Ishikawa (cell line): ENCODE measurements at regions not wholly inside any gene's neighbourhood (a gene's known extent, or its start where the extent isn't known, plus 50 kb on each side); places are given as distances from the start of the nearest gene placed in this dataset.

ENCODE experiments used
- CEBPB ChIP-seq: IDR thresholded peaks from 2 replicates; pipeline ENCODE4 v1.6.1; 2012
- CREB1 ChIP-seq: IDR thresholded peaks from 2 replicates; pipeline ENCODE4 v1.6.1; 2012; ENCODE audit warnings: low read depth
- EGR1 ChIP-seq: IDR thresholded peaks from 2 replicates; pipeline ENCODE4 v1.6.1; 2012
- EP300 ChIP-seq: IDR thresholded peaks from 2 replicates; pipeline ENCODE4 v1.6.1; 2012; ENCODE audit warnings: borderline replicate concordance
- FOXM1 ChIP-seq: IDR thresholded peaks from 2 replicates; pipeline ENCODE4 v1.6.1; 2012; ENCODE audit warnings: low read depth, borderline replicate concordance
- NFIC ChIP-seq: IDR thresholded peaks from 2 replicates; pipeline ENCODE4 v1.6.1; 2012
- RAD21 ChIP-seq: IDR thresholded peaks from 2 replicates; pipeline ENCODE4 v1.6.1; 2012; ENCODE audit warnings: low read depth
- TAF1 ChIP-seq: IDR thresholded peaks from 2 replicates; pipeline ENCODE4 v1.6.1; 2012; ENCODE audit warnings: low read depth, mild to moderate bottlenecking
- TCF12 ChIP-seq: IDR thresholded peaks from 2 replicates; pipeline ENCODE4 v1.6.1; 2012; ENCODE audit warnings: low read depth
- TEAD4 ChIP-seq: IDR thresholded peaks from 2 replicates; pipeline ENCODE4 v1.6.1; 2012
- YY1 ChIP-seq: IDR thresholded peaks from 2 replicates; pipeline ENCODE4 v1.6.1; 2012; ENCODE audit warnings: low read depth
- ZBTB7A ChIP-seq: IDR thresholded peaks from 2 replicates; pipeline ENCODE4 v1.6.1; 2012; ENCODE audit warnings: low read depth
- TF ChIP-seq, protein P1 (sequence below): IDR thresholded peaks from 2 replicates; pipeline ENCODE4 v1.6.1; 2012; ENCODE audit warnings: low read depth, mild to moderate bottlenecking
- TF ChIP-seq, protein P2 (sequence below): IDR thresholded peaks from 2 replicates; pipeline ENCODE4 v1.6.1; 2012
- TF ChIP-seq, protein P3 (sequence below): IDR thresholded peaks from 2 replicates; pipeline ENCODE4 v1.6.1; 2012

DNA sequence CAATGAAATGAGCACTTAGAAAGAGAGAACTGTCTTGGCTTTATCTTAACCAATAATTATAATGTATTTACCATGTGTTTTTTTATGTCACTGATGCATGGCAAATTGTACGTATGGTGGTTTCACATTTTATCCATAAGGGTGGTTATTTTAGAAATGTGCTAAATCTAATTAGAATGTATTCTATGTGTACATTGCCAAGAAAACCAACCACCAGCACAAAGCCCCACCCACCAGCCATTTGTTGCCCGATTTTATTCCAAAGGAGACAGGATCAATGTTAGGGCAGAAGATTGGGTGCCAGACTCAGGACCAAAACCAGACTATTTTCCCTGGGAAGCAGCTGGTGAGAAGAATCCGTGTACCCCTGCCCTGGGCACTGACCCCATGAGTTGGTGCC, 63.0 kb upstream of the SOX1 start:
- TF ChIP-seq, protein P1, sequence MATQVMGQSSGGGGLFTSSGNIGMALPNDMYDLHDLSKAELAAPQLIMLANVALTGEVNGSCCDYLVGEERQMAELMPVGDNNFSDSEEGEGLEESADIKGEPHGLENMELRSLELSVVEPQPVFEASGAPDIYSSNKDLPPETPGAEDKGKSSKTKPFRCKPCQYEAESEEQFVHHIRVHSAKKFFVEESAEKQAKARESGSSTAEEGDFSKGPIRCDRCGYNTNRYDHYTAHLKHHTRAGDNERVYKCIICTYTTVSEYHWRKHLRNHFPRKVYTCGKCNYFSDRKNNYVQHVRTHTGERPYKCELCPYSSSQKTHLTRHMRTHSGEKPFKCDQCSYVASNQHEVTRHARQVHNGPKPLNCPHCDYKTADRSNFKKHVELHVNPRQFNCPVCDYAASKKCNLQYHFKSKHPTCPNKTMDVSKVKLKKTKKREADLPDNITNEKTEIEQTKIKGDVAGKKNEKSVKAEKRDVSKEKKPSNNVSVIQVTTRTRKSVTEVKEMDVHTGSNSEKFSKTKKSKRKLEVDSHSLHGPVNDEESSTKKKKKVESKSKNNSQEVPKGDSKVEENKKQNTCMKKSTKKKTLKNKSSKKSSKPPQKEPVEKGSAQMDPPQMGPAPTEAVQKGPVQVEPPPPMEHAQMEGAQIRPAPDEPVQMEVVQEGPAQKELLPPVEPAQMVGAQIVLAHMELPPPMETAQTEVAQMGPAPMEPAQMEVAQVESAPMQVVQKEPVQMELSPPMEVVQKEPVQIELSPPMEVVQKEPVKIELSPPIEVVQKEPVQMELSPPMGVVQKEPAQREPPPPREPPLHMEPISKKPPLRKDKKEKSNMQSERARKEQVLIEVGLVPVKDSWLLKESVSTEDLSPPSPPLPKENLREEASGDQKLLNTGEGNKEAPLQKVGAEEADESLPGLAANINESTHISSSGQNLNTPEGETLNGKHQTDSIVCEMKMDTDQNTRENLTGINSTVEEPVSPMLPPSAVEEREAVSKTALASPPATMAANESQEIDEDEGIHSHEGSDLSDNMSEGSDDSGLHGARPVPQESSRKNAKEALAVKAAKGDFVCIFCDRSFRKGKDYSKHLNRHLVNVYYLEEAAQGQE: no peak
- TF ChIP-seq TAF1 (no peak), CEBPB (no peak), CREB1 (no peak), EP300 (no peak), RAD21 (no peak), FOXM1 (no peak)
- TF ChIP-seq, protein P2, sequence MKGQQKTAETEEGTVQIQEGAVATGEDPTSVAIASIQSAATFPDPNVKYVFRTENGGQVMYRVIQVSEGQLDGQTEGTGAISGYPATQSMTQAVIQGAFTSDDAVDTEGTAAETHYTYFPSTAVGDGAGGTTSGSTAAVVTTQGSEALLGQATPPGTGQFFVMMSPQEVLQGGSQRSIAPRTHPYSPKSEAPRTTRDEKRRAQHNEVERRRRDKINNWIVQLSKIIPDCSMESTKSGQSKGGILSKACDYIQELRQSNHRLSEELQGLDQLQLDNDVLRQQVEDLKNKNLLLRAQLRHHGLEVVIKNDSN: no peak

DNA sequence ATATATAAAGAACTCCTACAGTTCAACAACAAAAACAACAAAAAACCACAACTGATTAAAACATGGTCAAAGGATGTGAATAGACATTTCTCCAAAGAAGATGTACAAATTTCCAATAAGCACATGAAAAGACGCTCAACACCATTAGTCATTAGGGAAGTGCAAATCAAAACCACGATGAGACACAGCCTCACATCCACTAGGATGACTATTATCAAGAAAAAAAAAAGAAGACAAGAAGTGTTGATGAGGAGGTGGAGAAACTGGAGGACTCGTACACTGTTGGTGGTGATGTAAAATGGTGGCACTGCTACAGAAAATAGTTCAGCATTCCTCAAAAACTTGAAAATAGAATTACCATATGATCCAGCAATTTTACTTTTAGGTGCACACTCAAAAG, 61.0 kb upstream of the SOX1 start:
- TF ChIP-seq, protein P2: no peak
- TF ChIP-seq YY1 (no peak), EP300 (no peak), NFIC (no peak), FOXM1 (no peak)

DNA sequence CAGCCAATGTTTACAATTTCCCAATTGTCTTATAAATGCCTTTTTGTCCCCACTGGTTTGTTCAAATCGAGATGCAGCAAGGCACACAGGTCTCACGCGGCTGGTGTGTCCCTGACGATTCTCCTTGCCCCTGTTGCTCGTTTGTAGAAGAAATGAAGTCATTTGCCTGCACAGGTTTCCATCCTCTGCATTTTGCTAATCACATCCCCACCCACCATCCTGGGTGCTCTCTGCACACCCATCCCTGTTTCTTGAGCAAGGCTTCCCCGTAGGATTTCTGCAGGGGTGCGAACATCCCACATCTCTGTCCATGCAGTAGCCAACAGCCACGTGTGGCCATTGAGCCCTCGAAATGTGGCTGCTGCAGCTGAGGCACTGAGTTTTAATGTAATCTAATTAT, 59.8 kb upstream of the SOX1 start:
- TF ChIP-seq TEAD4 (no peak), TCF12 (no peak)

DNA sequence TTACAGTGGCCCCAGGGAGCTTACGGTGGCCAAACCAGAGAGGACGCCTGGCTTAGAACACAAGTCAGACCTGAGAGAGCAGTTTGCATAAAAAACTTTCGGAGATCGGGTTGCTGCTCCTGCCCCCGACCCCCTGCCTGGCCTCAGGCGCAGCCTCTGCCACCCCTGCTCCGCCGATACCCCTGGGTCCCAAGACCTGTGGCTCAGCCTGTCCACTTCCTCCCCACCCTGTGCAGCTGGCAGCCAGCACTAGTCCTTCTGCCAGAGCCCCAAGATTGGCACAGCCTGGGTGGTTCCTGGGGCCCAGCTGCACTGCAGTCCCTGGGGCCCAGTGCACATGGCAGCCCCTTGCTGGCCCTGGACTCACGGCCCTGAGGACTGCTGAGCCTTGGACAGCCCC, 56.2 kb upstream of the SOX1 start:
- no peak for TF ChIP-seq TAF1
- no peak for TF ChIP-seq FOXM1
- no peak for TF ChIP-seq YY1
- TF ChIP-seq EGR1: no peak
- TF ChIP-seq, protein P2: no peak
- TF ChIP-seq NFIC: no peak
- TF ChIP-seq, protein P3, sequence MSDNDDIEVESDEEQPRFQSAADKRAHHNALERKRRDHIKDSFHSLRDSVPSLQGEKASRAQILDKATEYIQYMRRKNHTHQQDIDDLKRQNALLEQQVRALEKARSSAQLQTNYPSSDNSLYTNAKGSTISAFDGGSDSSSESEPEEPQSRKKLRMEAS: no peak
- no peak for TF ChIP-seq TEAD4
- TF ChIP-seq CEBPB: no peak
- no peak for TF ChIP-seq RAD21
- TF ChIP-seq, protein P1: no peak

DNA sequence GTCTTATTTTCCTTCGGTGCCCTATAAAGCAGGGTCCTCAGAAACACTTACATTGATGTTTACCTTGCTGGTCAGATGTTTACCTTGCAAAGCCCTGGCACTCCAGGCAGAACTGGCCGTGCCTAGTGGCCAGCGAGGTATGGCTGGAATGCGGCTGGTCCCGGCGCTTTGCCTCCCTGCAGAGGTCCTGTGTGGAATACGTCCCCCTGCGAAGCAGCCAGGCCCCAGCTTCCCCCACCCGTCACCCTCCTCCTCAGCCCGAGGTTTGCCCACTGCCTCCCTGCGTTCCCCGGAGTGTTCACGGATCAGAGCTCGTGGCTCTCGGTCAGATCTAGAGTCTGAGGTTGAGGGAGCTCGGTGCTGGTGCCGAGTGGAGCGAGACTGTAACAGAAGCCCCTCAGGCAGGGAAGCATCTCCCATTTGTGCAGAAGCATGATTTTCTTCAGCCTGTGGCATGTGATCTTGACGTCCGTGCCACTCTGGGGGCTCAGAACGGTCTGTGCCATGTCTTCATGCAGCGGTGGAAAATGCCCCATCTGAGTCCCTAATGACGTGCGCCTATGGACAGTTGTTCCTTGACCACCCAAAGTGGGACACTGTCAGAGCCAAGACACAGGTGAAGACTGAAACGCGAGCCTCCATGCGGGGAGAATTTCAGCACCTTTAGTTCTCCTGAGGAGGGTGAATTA, 54.8 kb upstream of the SOX1 start:
- TF ChIP-seq, protein P3: no peak
- TF ChIP-seq TAF1 (no peak), CREB1 (no peak), EP300 (no peak), ZBTB7A (no peak), TCF12 (no peak), YY1 (no peak), EGR1 (no peak), FOXM1 (no peak), TEAD4 (no peak), NFIC (no peak)
- TF ChIP-seq, protein P1: no peak
